H1 (cell line): ENCODE measurements at regions not wholly inside any gene's neighbourhood (a gene's known extent, or its start where the extent isn't known, plus 50 kb on each side); places are given as distances from the start of the nearest gene placed in this dataset.

Experiments used
- CTCF ChIA-PET: fragments of 300-600 bp; sonication (Branson Sonifier 250); formaldehyde crosslinking; loops from one replicate; lab custom pipeline; 2021; ENCODE audit not compliant: partially characterized antibody; lab: Charles Lee
- POLR2A ChIA-PET: fragments of 300-600 bp; sonication (Branson Sonifier 250); formaldehyde crosslinking; loops from one replicate; lab custom pipeline; 2021; ENCODE audit warnings: inconsistent platforms; ENCODE audit not compliant: partially characterized antibody; lab: Charles Lee
- DNase-seq, 2 experiments: peaks; one replicate each; pipeline versions ENCODE4 v3.0.0 to v3.0.0-alpha.2; 2010 to 2022; ENCODE audit warnings: low spot score in 2 of 2, low read depth in 1 of 2, mixed read lengths in 1 of 2
- FAIRE-seq: peaks from 2 replicates; lab custom pipeline; 2011; peaks lifted over from hg19 to GRCh38; lab: Jason Lieb, UNC
- H2AFZ ChIP-seq: 2 replicates; pipeline ENCODE4 v1.8.1; 2012; ENCODE audit warnings: low read length, inconsistent platforms
- H2AK5ac ChIP-seq: 2 replicates; pipeline ENCODE4 v1.6.1; 2013; ENCODE audit warnings: low read depth, low read length
- H2BK120ac ChIP-seq: replicated peaks from 2 replicates; pipeline ENCODE3; 2013; ENCODE audit warnings: low read depth, low read length, inconsistent platforms
- H2BK12ac ChIP-seq: 2 replicates; pipeline ENCODE4 v1.6.1; 2013; ENCODE audit warnings: low read depth, low read length
- H2BK15ac ChIP-seq: 2 replicates; pipeline ENCODE4 v1.6.1; 2013; ENCODE audit warnings: low read length
- H2BK20ac ChIP-seq: 2 replicates; pipeline ENCODE4 v1.6.1; 2013; ENCODE audit warnings: low read length
- H2BK5ac ChIP-seq: 2 replicates; pipeline ENCODE4 v1.6.1; 2013; ENCODE audit warnings: low read depth, low read length
- H3K14ac ChIP-seq: 2 replicates; pipeline ENCODE4 v1.6.1; 2013; ENCODE audit warnings: inconsistent platforms; ENCODE audit not compliant: insufficient read length
- H3K18ac ChIP-seq: 2 replicates; pipeline ENCODE4 v1.6.1; 2013; ENCODE audit warnings: low read length; ENCODE audit errors: extremely low read depth
- H3K23ac ChIP-seq: 2 replicates; pipeline ENCODE4 v1.6.1; 2013; ENCODE audit warnings: inconsistent platforms; ENCODE audit not compliant: insufficient read length
- H3K23me2 ChIP-seq: 2 replicates; pipeline ENCODE4 v1.6.1; 2013; ENCODE audit warnings: low read depth, low read length
- H3K27ac ChIP-seq: 2 replicates; pipeline ENCODE4 v1.6.1; 2011; ENCODE audit warnings: low read depth, low read length, inconsistent platforms
- H3K27me3 ChIP-seq, 4 experiments: replicated peaks in 1 of 4; 1 replicate in 1 of 4; 2 replicates in 3 of 4; pipeline versions ENCODE4 v1.6.1 to v1.8.1; 2011 to 2013; ENCODE audit warnings: low read length in 3 of 4, mild to moderate bottlenecking in 3 of 4, inconsistent platforms in 2 of 4, mixed read lengths in 2 of 4, moderate library complexity in 1 of 4; ENCODE audit not compliant: control insufficient read depth in 3 of 4, insufficient read depth in 3 of 4; ENCODE audit errors: extremely low read depth in 1 of 4
- H3K36me3 ChIP-seq, 4 experiments: 2 replicates each; pipeline versions ENCODE4 v1.6.1 to v1.8.1; 2011 to 2013; ENCODE audit warnings: mild to moderate bottlenecking in 4 of 4, low read length in 3 of 4, moderate library complexity in 2 of 4, control low read depth in 1 of 4, inconsistent platforms in 1 of 4; ENCODE audit not compliant: insufficient read depth in 4 of 4, control insufficient read depth in 2 of 4
- H3K4ac ChIP-seq: replicated peaks from 2 replicates; pipeline ENCODE3; 2013; ENCODE audit warnings: low read length, low read depth, mixed read lengths, inconsistent platforms; ENCODE audit not compliant: insufficient read length
- H3K4me1 ChIP-seq, 4 experiments: replicated peaks in 1 of 4; 1 replicate in 1 of 4; 2 replicates in 3 of 4; pipeline versions ENCODE4 v1.6.1 to v1.8.1; 2011 to 2013; ENCODE audit warnings: low read length in 3 of 4, inconsistent platforms in 2 of 4, mixed read lengths in 1 of 4; ENCODE audit not compliant: insufficient read depth in 4 of 4, control insufficient read depth in 3 of 4
- H3K4me2 ChIP-seq, 2 experiments: 2 replicates each; pipeline versions ENCODE4 v1.6.1 to v1.8.1; 2011 to 2013; ENCODE audit warnings: low read depth in 2 of 2, low read length in 2 of 2, control low read depth in 1 of 2, inconsistent platforms in 1 of 2, mild to moderate bottlenecking in 1 of 2; ENCODE audit not compliant: insufficient read depth in 1 of 2
- H3K4me3 ChIP-seq, 4 experiments: fragments of 200-600, 300-600 bp in 1 of 4; sonication (generic), shearing (Covaris generic), sonication (Bioruptor Twin) in 1 of 4; 2 replicates each; pipeline versions ENCODE4 v1.5.1 to v1.8.1; 2011 to 2016; ENCODE audit warnings: low read length in 4 of 4, low read depth in 3 of 4, control low read depth in 2 of 4, inconsistent platforms in 2 of 4, mild to moderate bottlenecking in 2 of 4, mixed read lengths in 1 of 4, moderate library complexity in 1 of 4; ENCODE audit not compliant: insufficient read depth in 2 of 4; ENCODE audit errors: extremely low read depth in 1 of 4
- H3K56ac ChIP-seq: replicated peaks from 2 replicates; pipeline ENCODE3; 2013; ENCODE audit warnings: low read depth, mild to moderate bottlenecking, mixed read lengths, low read length, inconsistent platforms; ENCODE audit not compliant: insufficient read length
- H3K79me1 ChIP-seq: 2 replicates; pipeline ENCODE4 v1.6.1; 2013; ENCODE audit warnings: low read depth, low read length, control low read depth
- H3K79me2 ChIP-seq, 2 experiments: 2 replicates each; pipeline versions ENCODE4 v1.6.1 to v1.8.1; 2012 to 2013; ENCODE audit warnings: low read length in 2 of 2, mild to moderate bottlenecking in 2 of 2, inconsistent platforms in 1 of 2; ENCODE audit not compliant: insufficient read depth in 2 of 2, control insufficient read depth in 1 of 2
- H3K9ac ChIP-seq, 4 experiments: replicated peaks in 1 of 4; 1 replicate in 1 of 4; 2 replicates in 3 of 4; pipeline versions ENCODE4 v1.6.1 to v1.8.1; 2011 to 2013; ENCODE audit warnings: low read depth in 3 of 4, low read length in 3 of 4, control low read depth in 2 of 4, mild to moderate bottlenecking in 2 of 4, moderate library complexity in 2 of 4, inconsistent platforms in 1 of 4; ENCODE audit errors: extremely low read depth in 1 of 4
- H3K9me3 ChIP-seq, 2 experiments: 2 replicates each; pipeline versions ENCODE4 v1.6.1 to v1.8.1; 2012 to 2013; ENCODE audit warnings: mild to moderate bottlenecking in 2 of 2, moderate library complexity in 2 of 2, control low read depth in 1 of 2, inconsistent platforms in 1 of 2, low read depth in 1 of 2, low read length in 1 of 2, mixed read lengths in 1 of 2; ENCODE audit not compliant: insufficient read depth in 2 of 2
- H4K20me1 ChIP-seq, 2 experiments: replicated peaks in 1 of 2; 2 replicates each; pipeline versions ENCODE3 to v1.8.1; 2011 to 2013; ENCODE audit warnings: inconsistent platforms in 2 of 2, low read length in 2 of 2, mild to moderate bottlenecking in 1 of 2; ENCODE audit not compliant: insufficient read depth in 2 of 2, control insufficient read depth in 1 of 2
- H4K5ac ChIP-seq: 2 replicates; pipeline ENCODE4 v1.6.1; 2013; ENCODE audit warnings: low read length, low read depth, mixed read lengths, inconsistent platforms; ENCODE audit not compliant: insufficient read length
- H4K8ac ChIP-seq: 2 replicates; pipeline ENCODE4 v1.8.0; 2013; ENCODE audit warnings: mild to moderate bottlenecking, moderate library complexity, low read length, inconsistent platforms; ENCODE audit not compliant: insufficient read depth; ENCODE audit errors: extremely low read depth
- H4K91ac ChIP-seq: replicated peaks from 2 replicates; pipeline ENCODE3; 2013; ENCODE audit warnings: low read length, mixed read lengths, inconsistent platforms; ENCODE audit not compliant: insufficient read length
- ATF3 ChIP-seq: IDR thresholded peaks from 2 replicates; pipeline ENCODE4 v1.6.1; 2011; ENCODE audit warnings: low read depth, mild to moderate bottlenecking, low read length; ENCODE audit not compliant: insufficient read depth
- CBX8 ChIP-seq: fragments of 300-800, 300-1000 bp; sonication (generic); IDR thresholded peaks from 2 replicates; pipeline ENCODE4 v1.7.1; 2016; ENCODE audit warnings: low read depth, low read length, borderline replicate concordance
- CTBP2 ChIP-seq: IDR thresholded peaks from 2 replicates; pipeline ENCODE4 v1.7.0; 2011; ENCODE audit warnings: borderline replicate concordance, mild to moderate bottlenecking, moderate library complexity, mixed read lengths, low read length; ENCODE audit not compliant: insufficient read depth, insufficient read length
- EZH2 ChIP-seq: fragments of 200-600 bp; sonication (generic); IDR thresholded peaks from 2 replicates; pipeline ENCODE4 v1.7.1; 2012; ENCODE audit warnings: low read depth, mild to moderate bottlenecking, moderate library complexity, low read length, inconsistent platforms; ENCODE audit not compliant: severe bottlenecking
- GTF2F1 ChIP-seq: IDR thresholded peaks from 2 replicates; pipeline ENCODE4 v1.6.1; 2012; ENCODE audit warnings: low read depth, low read length, improper control_type of control experiment, borderline replicate concordance
- JUND ChIP-seq: IDR thresholded peaks from 2 replicates; pipeline ENCODE4 v1.6.1; 2011; ENCODE audit warnings: mild to moderate bottlenecking, improper control_type of control experiment, low read length
- MAX ChIP-seq: IDR thresholded peaks from 2 replicates; pipeline ENCODE4 v1.6.1; 2012; ENCODE audit warnings: inconsistent platforms
- PHF8 ChIP-seq: fragments of 200-600 bp; sonication (generic); conservative IDR thresholded peaks from 2 replicates; pipeline ENCODE4 v1.7.1; 2012; ENCODE audit warnings: low read depth, mild to moderate bottlenecking, inconsistent platforms, low read length, moderate library complexity
- RAD21 ChIP-seq, 2 experiments: IDR thresholded peaks in 1 of 2; conservative IDR thresholded peaks in 1 of 2; 2 replicates each; pipeline ENCODE4 v1.6.1; 2011; ENCODE audit warnings: low read depth in 2 of 2, low read length in 2 of 2, improper control_type of control experiment in 1 of 2, inconsistent platforms in 1 of 2, mild to moderate bottlenecking in 1 of 2, moderate library complexity in 1 of 2
- RXRA ChIP-seq: IDR thresholded peaks from 2 replicates; pipeline ENCODE4 v1.6.1; 2011; ENCODE audit warnings: low read depth, mild to moderate bottlenecking, low read length, moderate library complexity; ENCODE audit not compliant: insufficient read depth
- SIRT6 ChIP-seq: IDR thresholded peaks from one replicate; pipeline ENCODE4 v1.7.1; 2012; ENCODE audit warnings: low read length, inconsistent platforms
- WGBS, 2 experiments: shearing (Covaris generic) in 1 of 2; methylation state at CpG; one replicate each; pipeline versions ENCODE4 v1.1.6 to v1.1.7; 2013 to 2015; ENCODE audit warnings: low lambda C conversion rate in 2 of 2, mixed read lengths in 2 of 2, inconsistent platforms in 1 of 2, low coverage in 1 of 2, missing lambda C conversion rate in 1 of 2; ENCODE audit not compliant: insufficient replicate concordance in 2 of 2, insufficient coverage in 1 of 2, insufficient read length in 1 of 2; ENCODE audit errors: extremely low coverage in 1 of 2, missing lambda C conversion rate in 1 of 2; 5-methylcytosine and 5-hydroxymethylcytosine counted together
- TF ChIP-seq, protein P1 (sequence below): IDR thresholded peaks from 2 replicates; pipeline ENCODE4 v1.6.1; 2012; ENCODE audit warnings: inconsistent platforms

DNA sequence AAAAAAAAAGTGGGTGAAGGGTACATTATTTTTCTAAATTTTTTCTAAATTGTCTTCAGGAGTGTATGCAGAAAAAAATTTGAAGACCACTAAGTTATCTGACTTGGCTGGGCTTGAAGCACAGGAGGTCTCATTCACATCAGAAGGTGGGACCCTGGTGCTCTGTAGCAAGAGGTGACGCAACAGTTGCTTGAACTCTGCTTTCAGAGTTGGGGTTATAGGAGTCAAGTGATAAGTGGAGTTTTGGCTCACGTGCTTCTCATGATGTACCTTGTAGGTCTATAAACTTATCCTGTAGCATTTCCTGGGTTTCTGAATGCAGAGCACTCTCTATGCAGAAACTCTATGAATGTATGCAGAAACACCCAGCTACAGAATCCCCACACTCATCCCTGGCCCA lies 58.5 kb upstream of the FOXC1 start:
- CTCF ChIA-PET, result interaction anchor here (1.0 to 2.5 kb wide), 10 partner anchors 10 to 144 kb away, joined by 3 to 19 read pairs (median 10); no protein-coding TSS in a partner anchor
- Histone ChIP-seq H4K5ac (no peak overlapping the region), H2BK20ac (no peak overlapping the region), H3K23me2 (no peaks in the 10 kb centered on the region), H4K20me1 (no peaks in the 10 kb centered on the region), H3K4ac (no peak overlapping the region), H3K4me2 (no peak overlapping the region), H2BK12ac (no peak overlapping the region), H4K8ac (no peak overlapping the region), H2AFZ (no peak overlapping the region), H3K4me1 (no peaks in the 10 kb centered on the region), H3K56ac (no peak overlapping the region), H3K27ac (no peak overlapping the region), H2AK5ac (no peak overlapping the region), H3K79me2 (no peaks in the 10 kb centered on the region), H3K4me3 (no peak overlapping the region), H3K9ac (no peak overlapping the region), H4K91ac (no peak overlapping the region), H3K36me3 (no peaks in the 10 kb centered on the region), H3K9me3 (peaks cover 2 to 5% of the 10 kb centered on the region in 2 experiments; a peak in 2 of 4 replicates), H3K14ac (no peak overlapping the region), H2BK5ac (no peak overlapping the region), H3K27me3 (no peaks in the 10 kb centered on the region; a peak in 1 of 7 replicates), H2BK15ac (no peak overlapping the region), H2BK120ac (no peak overlapping the region), H3K23ac (no peak overlapping the region), H3K18ac (no peak overlapping the region), H3K79me1 (no peaks in the 10 kb centered on the region)
- FAIRE-seq (no peak), DNase-seq (no peak)
- POLR2A ChIA-PET, result no interaction called here
- 91% methylated on average over 2 of the region's 2 CpGs; no CpG with 5 or more reads in 1 of the 2 experiments for WGBS, 2 experiments
- no peak for TF ChIP-seq RXRA
- no peak for TF ChIP-seq PHF8
- TF ChIP-seq EZH2, result no peak
- TF ChIP-seq SIRT6, result no peak
- TF ChIP-seq CTBP2, result no peak
- no peak for TF ChIP-seq GTF2F1
- no peak for TF ChIP-seq MAX
- no peak for TF ChIP-seq CBX8
- TF ChIP-seq, protein P1, sequence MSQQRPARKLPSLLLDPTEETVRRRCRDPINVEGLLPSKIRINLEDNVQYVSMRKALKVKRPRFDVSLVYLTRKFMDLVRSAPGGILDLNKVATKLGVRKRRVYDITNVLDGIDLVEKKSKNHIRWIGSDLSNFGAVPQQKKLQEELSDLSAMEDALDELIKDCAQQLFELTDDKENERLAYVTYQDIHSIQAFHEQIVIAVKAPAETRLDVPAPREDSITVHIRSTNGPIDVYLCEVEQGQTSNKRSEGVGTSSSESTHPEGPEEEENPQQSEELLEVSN, result no peak
- TF ChIP-seq RAD21 (IDR thresholded peaks at IDR 0.05 in 1 of 2, conservative IDR thresholded peaks at IDR 0.05 in 1 of 2; ENCODE audit: low read depth in 2 of 2, low read length in 2 of 2), result no peak
- no peak for TF ChIP-seq JUND
- TF ChIP-seq ATF3, result no peak
